ENCODE measurements at regions not wholly inside any gene's neighbourhood (a gene's known extent, or its start where the extent isn't known, plus 50 kb on each side); places are given as distances from the start of the nearest gene placed in this dataset.

DNA sequence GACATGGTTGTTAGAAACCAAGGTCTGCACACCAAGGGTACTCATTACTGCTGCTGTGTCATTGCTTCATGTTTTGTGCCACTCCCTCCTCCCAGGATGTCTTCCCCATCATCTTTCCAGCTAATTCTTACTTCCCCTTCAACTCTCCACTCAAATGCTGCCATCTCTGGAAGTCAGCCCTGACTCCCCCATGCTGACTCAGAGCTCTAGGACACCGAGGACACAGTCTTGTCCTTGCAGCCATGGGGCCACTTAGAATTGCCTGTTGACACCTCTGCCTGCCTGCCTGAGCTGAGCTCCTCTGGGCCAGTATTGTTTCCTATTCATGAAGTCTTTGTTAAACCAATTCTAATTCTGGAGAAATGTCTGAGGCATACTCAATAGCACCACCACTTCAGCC lies 100.2 kb downstream of the GYPC start:
- TF ChIP-seq TAF1 (IDR thresholded peaks at IDR 0.05; ENCODE audit: borderline replicate concordance, low read depth, low read length) (no peak), POLR2AphosphoS5 (IDR thresholded peaks at IDR 0.05; ENCODE audit: low read depth, low read length) (no peak)

Data from GM12892 (cell line).